ENCODE measurements at regions not wholly inside any gene's neighbourhood (a gene's known extent, or its start where the extent isn't known, plus 50 kb on each side); places are given as distances from the start of the nearest gene placed in this dataset.
A peak's percentile ranks its signal among the peaks of the same experiment; 100 is the strongest.
"Not testable (repeated sequence)": the region's sequence is repeated elsewhere in the genome, so short reads cannot be mapped to it uniquely, and the experiment has no call there.

GRCh38 chr5:102106599-102106998 is 189.5 kb downstream of the SLCO4C1 start:
- no peaks in the 10 kb centered on the region for H3K79me2 ChIP-seq (ENCODE audit: control insufficient read depth, insufficient read depth, low read length)
- no peak overlapping the region for H2BK5ac ChIP-seq (ENCODE audit: low read length)
- H3K36me3 ChIP-seq (ENCODE audit: control insufficient read depth, insufficient read depth, low read length): no peaks in the 10 kb centered on the region
- no peak overlapping the region for H3K27ac ChIP-seq (ENCODE audit: low read depth, low read length)
- H2AK5ac ChIP-seq (ENCODE audit: low read length): no peak overlapping the region
- no peaks in the 10 kb centered on the region for H3K79me1 ChIP-seq (ENCODE audit: low read length)
- H3K23ac ChIP-seq (ENCODE audit: low read length): peak overlapping the region; percentile 45
- no peak overlapping the region for H2BK15ac ChIP-seq (replicated peaks; ENCODE audit: low read depth)
- no peak overlapping the region for H3K56ac ChIP-seq (ENCODE audit: low read length)
- no peak overlapping the region for H4K8ac ChIP-seq (ENCODE audit: low read depth, low read length)
- no peak overlapping the region for H3K4me2 ChIP-seq (ENCODE audit: low read length)
- H3K4me3 ChIP-seq (ENCODE audit: low read length): no peak overlapping the region
- no peaks in the 10 kb centered on the region for H3K4me1 ChIP-seq (ENCODE audit: control insufficient read depth, low read depth, low read length)
- no peaks in the 10 kb centered on the region for H3K27me3 ChIP-seq (ENCODE audit: insufficient read depth, low read length, poor library complexity)
- no peak overlapping the region for H3K18ac ChIP-seq (ENCODE audit: low read length)
- H4K5ac ChIP-seq (ENCODE audit: low read length): no peak overlapping the region
- no peak for DNase-seq
- no peak overlapping the region for H2BK120ac ChIP-seq (ENCODE audit: low read depth, low read length)
- H3K4ac ChIP-seq (ENCODE audit: low read depth, low read length): no peak overlapping the region
- no peak overlapping the region for H3K9ac ChIP-seq (ENCODE audit: low read length)

DNA sequence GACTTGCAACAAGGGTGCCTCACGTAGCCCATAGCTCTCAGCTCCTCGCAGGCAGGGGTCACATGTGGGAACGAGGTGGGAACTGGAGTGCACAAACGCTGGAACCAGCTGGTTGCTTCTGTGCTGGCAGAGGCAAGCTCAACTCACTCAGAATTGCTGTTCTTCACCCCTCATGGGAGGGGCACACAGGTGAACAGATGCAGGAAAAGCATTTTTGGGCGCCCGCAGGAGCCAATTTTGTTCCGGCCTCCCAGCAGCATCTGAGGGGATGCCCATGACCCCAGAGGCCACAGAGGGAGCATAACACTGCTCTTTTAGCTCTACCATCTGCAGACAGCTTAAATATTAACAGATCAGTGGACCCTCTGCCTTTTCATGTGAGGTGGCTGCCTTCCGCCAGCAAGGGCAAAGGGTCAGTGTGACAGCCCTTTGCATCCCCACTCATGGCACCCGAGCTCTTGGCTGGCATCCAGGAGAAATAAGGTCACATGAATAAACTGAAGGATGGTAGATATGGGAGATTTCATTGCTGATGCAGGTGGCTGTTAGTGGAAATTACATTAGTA is 196.2 kb downstream of the SLCO4C1 start:
- Histone ChIP-seq H3K23ac (ENCODE audit: low read length) (no peak overlapping the region), H3K4me3 (ENCODE audit: low read length) (no peak overlapping the region), H2BK15ac (replicated peaks; ENCODE audit: low read depth) (no peak overlapping the region), H3K4me1 (ENCODE audit: control insufficient read depth, low read depth, low read length) (no peaks in the 10 kb centered on the region), H3K27me3 (ENCODE audit: insufficient read depth, low read length, poor library complexity) (no peaks in the 10 kb centered on the region), H3K18ac (ENCODE audit: low read length) (no peak overlapping the region), H2BK5ac (ENCODE audit: low read length) (no peak overlapping the region), H3K4me2 (ENCODE audit: low read length) (no peak overlapping the region), H4K5ac (ENCODE audit: low read length) (no peak overlapping the region), H2BK120ac (ENCODE audit: low read depth, low read length) (no peak overlapping the region), H4K8ac (ENCODE audit: low read depth, low read length) (no peak overlapping the region), H3K79me2 (ENCODE audit: control insufficient read depth, insufficient read depth, low read length) (no peaks in the 10 kb centered on the region), H3K9ac (ENCODE audit: low read length) (no peak overlapping the region), H3K79me1 (ENCODE audit: low read length) (no peaks in the 10 kb centered on the region), H3K36me3 (ENCODE audit: control insufficient read depth, insufficient read depth, low read length) (no peaks in the 10 kb centered on the region), H2AK5ac (ENCODE audit: low read length) (no peak overlapping the region), H3K56ac (ENCODE audit: low read length) (no peak overlapping the region), H3K4ac (ENCODE audit: low read depth, low read length) (no peak overlapping the region), H3K27ac (ENCODE audit: low read depth, low read length) (no peak overlapping the region)
- no CpG with 5 or more reads among the region's 9 CpGs for WGBS (ENCODE audit: extremely low coverage, insufficient coverage, low lambda C conversion rate)
- no peak for DNase-seq

DNA sequence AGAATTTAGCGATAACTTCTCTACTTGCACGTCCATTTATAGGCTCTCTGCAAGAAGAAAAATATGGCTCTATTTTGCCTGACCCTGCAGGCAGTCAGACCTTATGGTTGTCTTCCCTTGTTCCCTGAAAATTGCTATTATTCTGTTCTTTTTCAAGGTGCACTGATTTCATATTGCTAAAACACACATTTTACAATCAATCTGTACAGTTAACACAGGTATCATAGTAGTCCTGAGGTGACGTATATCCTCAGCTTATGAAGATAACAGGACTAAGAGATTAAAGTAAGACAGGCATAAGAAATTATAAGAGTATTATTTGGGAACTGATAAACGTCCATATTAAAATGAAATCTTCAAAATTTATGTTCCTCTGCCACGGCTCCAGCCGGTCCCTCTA is 197.0 kb downstream of the SLCO4C1 start:
- H3K56ac ChIP-seq (ENCODE audit: low read length); H3K79me1 ChIP-seq (ENCODE audit: low read length); H3K4me1 ChIP-seq (ENCODE audit: control insufficient read depth, low read depth, low read length); H3K27ac ChIP-seq (ENCODE audit: low read depth, low read length); H3K23ac ChIP-seq (ENCODE audit: low read length); H3K27me3 ChIP-seq (ENCODE audit: insufficient read depth, low read length, poor library complexity); H4K8ac ChIP-seq (ENCODE audit: low read depth, low read length); H3K36me3 ChIP-seq (ENCODE audit: control insufficient read depth, insufficient read depth, low read length); DNase-seq; H2BK5ac ChIP-seq (ENCODE audit: low read length); H2BK15ac ChIP-seq (replicated peaks; ENCODE audit: low read depth); H4K5ac ChIP-seq (ENCODE audit: low read length); H2BK120ac ChIP-seq (ENCODE audit: low read depth, low read length); H3K4me3 ChIP-seq (ENCODE audit: low read length); H3K79me2 ChIP-seq (ENCODE audit: control insufficient read depth, insufficient read depth, low read length); H3K4me2 ChIP-seq (ENCODE audit: low read length); H3K4ac ChIP-seq (ENCODE audit: low read depth, low read length); H3K18ac ChIP-seq (ENCODE audit: low read length); H3K9ac ChIP-seq (ENCODE audit: low read length); H2AK5ac ChIP-seq (ENCODE audit: low read length): not testable (repeated sequence)
- no CpG with 5 or more reads among the region's 6 CpGs for WGBS (ENCODE audit: extremely low coverage, insufficient coverage, low lambda C conversion rate)

DNA sequence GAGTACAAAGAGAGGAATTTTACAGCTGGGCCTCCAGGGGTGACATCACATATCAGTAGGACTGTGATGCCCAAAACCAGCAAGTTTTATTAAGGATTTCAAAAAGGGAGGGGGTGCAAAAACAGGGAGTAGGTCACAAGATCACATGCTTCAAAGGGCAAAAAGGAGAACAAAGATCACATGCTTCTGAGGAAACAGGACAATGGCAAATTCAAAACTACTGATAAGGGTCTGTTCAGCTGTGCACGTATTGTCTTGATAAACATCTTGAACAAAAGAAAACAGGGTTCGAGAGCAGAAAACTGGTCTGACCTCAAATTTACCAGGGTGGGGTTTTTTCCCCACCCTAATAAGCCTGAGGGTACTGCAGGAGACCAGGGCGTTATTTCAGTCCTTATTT is 197.5 kb downstream of the SLCO4C1 start:
- not testable (repeated sequence) for DNase-seq; H3K27me3 ChIP-seq (ENCODE audit: insufficient read depth, low read length, poor library complexity); H3K23ac ChIP-seq (ENCODE audit: low read length)

DNA sequence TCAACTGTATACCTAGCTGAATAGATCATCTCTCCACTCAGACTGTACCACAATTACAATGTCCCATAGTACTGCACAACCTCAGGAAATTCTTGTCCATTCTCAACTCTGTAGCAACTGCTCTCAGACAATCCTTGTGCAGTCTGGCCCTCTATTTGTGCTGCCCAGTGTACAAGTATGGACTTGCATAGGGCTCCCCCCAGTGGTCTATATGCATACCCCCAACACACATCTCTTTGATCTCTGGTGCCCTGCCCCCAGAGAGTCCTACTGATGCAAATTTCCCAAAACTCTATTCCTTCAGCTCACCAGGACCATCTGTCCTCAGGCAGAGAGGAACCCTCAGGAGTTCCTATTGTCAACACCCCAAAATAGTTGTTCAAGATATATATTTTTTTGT is 205.3 kb downstream of the SLCO4C1 start:
- H2BK120ac ChIP-seq (ENCODE audit: low read depth, low read length): no peak overlapping the region
- no peak overlapping the region for H3K56ac ChIP-seq (ENCODE audit: low read length)
- H3K23ac ChIP-seq (ENCODE audit: low read length): no peak overlapping the region
- no peak overlapping the region for H3K4ac ChIP-seq (ENCODE audit: low read depth, low read length)
- no peaks in the 10 kb centered on the region for H3K27me3 ChIP-seq (ENCODE audit: insufficient read depth, low read length, poor library complexity)
- no peak overlapping the region for H4K5ac ChIP-seq (ENCODE audit: low read length)
- DNase-seq: peak; percentile 72
- no peak overlapping the region for H2AK5ac ChIP-seq (ENCODE audit: low read length)
- H3K36me3 ChIP-seq (ENCODE audit: control insufficient read depth, insufficient read depth, low read length): no peaks in the 10 kb centered on the region
- H3K79me1 ChIP-seq (ENCODE audit: low read length): no peaks in the 10 kb centered on the region
- H2BK15ac ChIP-seq (replicated peaks; ENCODE audit: low read depth): no peak overlapping the region
- no peak overlapping the region for H3K27ac ChIP-seq (ENCODE audit: low read depth, low read length)
- no peak overlapping the region for H3K18ac ChIP-seq (ENCODE audit: low read length)
- no peak overlapping the region for H3K4me2 ChIP-seq (ENCODE audit: low read length)
- H3K4me3 ChIP-seq (ENCODE audit: low read length): no peak overlapping the region
- H3K79me2 ChIP-seq (ENCODE audit: control insufficient read depth, insufficient read depth, low read length): no peaks in the 10 kb centered on the region
- no peaks in the 10 kb centered on the region for H3K4me1 ChIP-seq (ENCODE audit: control insufficient read depth, low read depth, low read length)
- no peak overlapping the region for H2BK5ac ChIP-seq (ENCODE audit: low read length)
- no peak overlapping the region for H3K9ac ChIP-seq (ENCODE audit: low read length)
- H4K8ac ChIP-seq (ENCODE audit: low read depth, low read length): no peak overlapping the region

More for the DNA sequence above, 197.5 kb downstream of the SLCO4C1 start:
- not testable (repeated sequence) for H3K18ac ChIP-seq (ENCODE audit: low read length); H3K4me2 ChIP-seq (ENCODE audit: low read length); H3K56ac ChIP-seq (ENCODE audit: low read length); H3K79me1 ChIP-seq (ENCODE audit: low read length); H4K8ac ChIP-seq (ENCODE audit: low read depth, low read length); H2BK120ac ChIP-seq (ENCODE audit: low read depth, low read length); H3K79me2 ChIP-seq (ENCODE audit: control insufficient read depth, insufficient read depth, low read length); H2BK5ac ChIP-seq (ENCODE audit: low read length); H2BK15ac ChIP-seq (replicated peaks; ENCODE audit: low read depth); H3K4me1 ChIP-seq (ENCODE audit: control insufficient read depth, low read depth, low read length); H3K27ac ChIP-seq (ENCODE audit: low read depth, low read length); H2AK5ac ChIP-seq (ENCODE audit: low read length); H3K9ac ChIP-seq (ENCODE audit: low read length); H4K5ac ChIP-seq (ENCODE audit: low read length); H3K36me3 ChIP-seq (ENCODE audit: control insufficient read depth, insufficient read depth, low read length); H3K4ac ChIP-seq (ENCODE audit: low read depth, low read length); H3K4me3 ChIP-seq (ENCODE audit: low read length)
- no CpG with 5 or more reads among the region's 3 CpGs for WGBS (ENCODE audit: extremely low coverage, insufficient coverage, low lambda C conversion rate)

DNA sequence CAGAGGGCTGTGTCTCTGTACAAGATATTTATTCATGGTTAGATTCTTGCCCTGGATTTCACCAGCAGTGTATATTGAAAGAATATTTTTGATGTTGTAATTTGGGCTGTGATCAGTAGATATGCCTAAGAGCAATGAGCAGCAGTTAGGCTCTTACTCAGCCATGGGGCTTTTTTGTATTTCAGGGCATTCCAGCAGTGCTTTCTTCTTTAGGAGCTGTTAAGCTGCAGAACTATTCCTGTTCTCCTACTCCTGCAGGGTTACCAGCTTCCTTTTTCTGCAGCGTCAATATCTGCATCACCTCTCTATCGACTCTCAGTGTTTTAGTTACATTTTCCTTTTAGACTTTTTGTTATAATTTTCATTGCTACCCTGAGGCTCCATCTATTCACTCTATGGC is 206.2 kb downstream of the SLCO4C1 start:
- DNase-seq: no peak
- Histone ChIP-seq H2BK15ac (replicated peaks; ENCODE audit: low read depth) (no peak overlapping the region), H3K56ac (ENCODE audit: low read length) (no peak overlapping the region), H4K8ac (ENCODE audit: low read depth, low read length) (no peak overlapping the region), H3K79me1 (ENCODE audit: low read length) (no peaks in the 10 kb centered on the region), H3K18ac (ENCODE audit: low read length) (no peak overlapping the region), H3K4me1 (ENCODE audit: control insufficient read depth, low read depth, low read length) (no peaks in the 10 kb centered on the region), H3K27me3 (ENCODE audit: insufficient read depth, low read length, poor library complexity) (no peaks in the 10 kb centered on the region), H2BK120ac (ENCODE audit: low read depth, low read length) (no peak overlapping the region), H2AK5ac (ENCODE audit: low read length) (no peak overlapping the region), H3K4ac (ENCODE audit: low read depth, low read length) (no peak overlapping the region), H3K9ac (ENCODE audit: low read length) (no peak overlapping the region), H3K4me2 (ENCODE audit: low read length) (no peak overlapping the region), H3K4me3 (ENCODE audit: low read length) (no peak overlapping the region), H3K79me2 (ENCODE audit: control insufficient read depth, insufficient read depth, low read length) (no peaks in the 10 kb centered on the region), H3K36me3 (ENCODE audit: control insufficient read depth, insufficient read depth, low read length) (no peaks in the 10 kb centered on the region), H4K5ac (ENCODE audit: low read length) (no peak overlapping the region), H2BK5ac (ENCODE audit: low read length) (no peak overlapping the region), H3K27ac (ENCODE audit: low read depth, low read length) (no peak overlapping the region), H3K23ac (ENCODE audit: low read length) (no peak overlapping the region)
- WGBS (ENCODE audit: extremely low coverage, insufficient coverage, low lambda C conversion rate): no CpG with 5 or more reads among the region's 2 CpGs

All from mesendoderm (in vitro differentiated cells).